ENCODE measurements at regions not wholly inside any gene's neighbourhood (a gene's known extent, or its start where the extent isn't known, plus 50 kb on each side); places are given as distances from the start of the nearest gene placed in this dataset.
A peak's percentile ranks its signal among the peaks of the same experiment; 100 is the strongest.

DNA sequence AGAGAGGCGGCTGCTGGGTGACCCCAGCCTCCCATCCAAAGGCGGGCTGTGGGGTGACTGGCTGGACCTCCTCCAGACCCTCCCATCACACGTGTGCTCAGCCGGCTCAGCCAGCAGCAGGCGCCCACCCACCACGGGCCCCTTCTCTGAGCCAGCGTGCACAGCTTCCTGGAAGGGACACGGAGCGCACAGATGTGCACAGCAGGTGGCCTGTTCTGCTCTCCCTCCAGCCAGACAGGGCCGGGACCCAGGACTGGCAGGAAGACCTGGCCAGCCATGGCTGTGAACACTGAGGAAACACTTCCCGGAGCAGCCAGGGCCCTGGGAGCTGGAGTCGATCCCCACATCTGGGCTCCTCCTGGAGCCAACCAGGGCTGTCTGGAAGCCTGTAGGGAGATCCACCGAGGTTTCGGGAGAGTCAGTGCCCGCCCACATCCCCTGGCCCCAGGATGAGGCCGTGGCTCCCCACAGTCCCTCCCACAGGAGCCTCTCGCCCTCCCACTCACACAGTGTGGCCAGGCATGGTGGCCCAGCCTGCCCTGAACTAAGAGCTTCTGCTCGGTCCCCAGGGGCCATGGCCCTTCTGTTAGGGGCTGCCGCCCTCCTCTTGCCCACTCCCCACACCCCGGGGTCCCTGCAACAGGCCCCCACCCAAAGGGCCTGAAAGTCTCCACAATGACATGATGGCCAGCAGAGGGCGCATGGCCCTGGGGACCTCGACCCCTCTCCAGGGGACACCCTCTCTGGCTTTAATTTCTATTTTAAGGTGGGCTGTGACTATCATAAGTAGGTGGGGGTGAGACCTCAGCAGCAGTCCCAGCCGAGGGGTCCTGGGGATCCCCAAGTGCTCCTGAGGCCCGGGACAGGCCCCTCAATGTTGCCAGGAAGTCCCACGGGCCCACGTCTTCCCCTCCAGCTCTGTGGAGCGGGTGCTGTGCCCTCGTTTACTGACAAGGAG, 90.6 kb upstream of the FGF3 start:
- peak in 1 of 2 experiments; percentile 68; a peak in 3 of 6 replicates for ATAC-seq
- H3K4me1 ChIP-seq, result peaks cover 20% of the 10 kb centered on the region
- no peak for FAIRE-seq

DNA sequence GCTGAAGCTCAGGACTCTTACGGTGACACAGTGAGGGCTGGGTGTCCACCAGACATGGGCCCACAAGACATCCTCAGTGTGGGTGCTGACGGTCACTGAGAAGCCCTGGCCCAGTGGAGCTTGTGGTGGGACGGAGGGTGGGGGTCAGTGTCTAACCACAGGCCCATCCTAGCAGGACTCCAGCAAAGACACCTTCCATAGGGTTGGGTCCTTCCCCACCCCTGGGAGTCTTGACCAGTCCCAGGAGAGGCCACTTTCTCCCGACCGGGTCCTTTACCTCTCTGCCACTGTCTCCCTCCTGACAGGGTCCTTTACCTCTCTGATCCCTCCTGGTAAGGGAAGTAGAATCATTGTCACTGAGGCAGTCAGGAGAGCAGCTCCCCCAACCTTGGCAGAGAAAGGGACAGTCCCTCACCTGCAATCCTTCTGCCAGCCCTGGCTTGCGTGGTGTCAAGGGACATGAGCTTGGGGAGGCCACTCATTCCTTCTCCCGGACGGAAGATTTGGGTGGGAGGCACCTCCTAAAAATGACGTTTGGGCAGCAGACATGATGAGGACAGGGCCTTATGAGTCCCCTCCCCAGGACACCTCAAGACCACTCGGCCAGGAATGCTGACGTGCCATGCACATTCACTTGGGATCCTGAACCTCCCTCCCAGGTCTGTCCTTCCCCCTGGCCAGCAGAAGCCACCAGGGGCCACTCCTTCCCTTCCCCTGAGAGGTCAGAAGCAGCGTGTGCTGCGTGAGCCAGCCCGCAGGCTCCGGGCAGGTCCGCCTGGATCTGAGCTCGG, 91.5 kb upstream of the FGF3 start:
- no peak for DNase-seq (ENCODE audit: low read depth in 1 of 2, low spot score in 1 of 2)
- ChIA-PET CTCF (interaction anchor here (0.7 to 10.5 kb wide), 44 partner anchors 9 to 459 kb away, joined by 3 to 233 read pairs (median 4); partner anchors contain the start of genes FADD and FGF19), POLR2A (no interaction called here)
- H3K4me2 ChIP-seq, result no peak overlapping the region
- no peak overlapping the region for H3K4me3 ChIP-seq
- no peaks in the 10 kb centered on the region for H3K9me3 ChIP-seq
- no peak overlapping the region; a peak in 1 of 6 replicates for H3K27ac ChIP-seq
- FAIRE-seq, result no peak
- ATAC-seq, result 0 out of 6 replicates have a peak, but pooled peaks of 1 of the 2 experiments have one; percentile 4
- H3K4me1 ChIP-seq, result peaks cover 20% of the 10 kb centered on the region
- WGBS (ENCODE audit: missing lambda C conversion rate), result 74% methylated on average over 14 of the region's 17 CpGs
- TF ChIP-seq EHF (CRISPR knock-in tag; IDR thresholded peaks at IDR 0.05) (no peak), EHMT2 (IDR thresholded peaks at IDR 0.05; ENCODE audit: low read depth) (no peak), HEYL (CRISPR knock-in tag; IDR thresholded peaks at IDR 0.05) (no peak), POLR2A (IDR thresholded peaks at IDR 0.05; ENCODE audit: low read length) (no peak), ESRRA (IDR thresholded peaks at IDR 0.05; ENCODE audit: borderline replicate concordance, low read length) (no peak), CHD2 (IDR thresholded peaks at IDR 0.05; ENCODE audit: low read length, partially characterized antibody) (no peak), TFCP2L1 (CRISPR knock-in tag; IDR thresholded peaks at IDR 0.05) (no peak), CHD4 (IDR thresholded peaks at IDR 0.05; ENCODE audit: borderline replicate concordance) (no peak), KDM5A (IDR thresholded peaks at IDR 0.05) (no peak)
- TF ChIP-seq, protein P1, sequence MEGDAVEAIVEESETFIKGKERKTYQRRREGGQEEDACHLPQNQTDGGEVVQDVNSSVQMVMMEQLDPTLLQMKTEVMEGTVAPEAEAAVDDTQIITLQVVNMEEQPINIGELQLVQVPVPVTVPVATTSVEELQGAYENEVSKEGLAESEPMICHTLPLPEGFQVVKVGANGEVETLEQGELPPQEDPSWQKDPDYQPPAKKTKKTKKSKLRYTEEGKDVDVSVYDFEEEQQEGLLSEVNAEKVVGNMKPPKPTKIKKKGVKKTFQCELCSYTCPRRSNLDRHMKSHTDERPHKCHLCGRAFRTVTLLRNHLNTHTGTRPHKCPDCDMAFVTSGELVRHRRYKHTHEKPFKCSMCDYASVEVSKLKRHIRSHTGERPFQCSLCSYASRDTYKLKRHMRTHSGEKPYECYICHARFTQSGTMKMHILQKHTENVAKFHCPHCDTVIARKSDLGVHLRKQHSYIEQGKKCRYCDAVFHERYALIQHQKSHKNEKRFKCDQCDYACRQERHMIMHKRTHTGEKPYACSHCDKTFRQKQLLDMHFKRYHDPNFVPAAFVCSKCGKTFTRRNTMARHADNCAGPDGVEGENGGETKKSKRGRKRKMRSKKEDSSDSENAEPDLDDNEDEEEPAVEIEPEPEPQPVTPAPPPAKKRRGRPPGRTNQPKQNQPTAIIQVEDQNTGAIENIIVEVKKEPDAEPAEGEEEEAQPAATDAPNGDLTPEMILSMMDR (IDR thresholded peaks at IDR 0.05), result no peak
- TF ChIP-seq, protein P2, sequence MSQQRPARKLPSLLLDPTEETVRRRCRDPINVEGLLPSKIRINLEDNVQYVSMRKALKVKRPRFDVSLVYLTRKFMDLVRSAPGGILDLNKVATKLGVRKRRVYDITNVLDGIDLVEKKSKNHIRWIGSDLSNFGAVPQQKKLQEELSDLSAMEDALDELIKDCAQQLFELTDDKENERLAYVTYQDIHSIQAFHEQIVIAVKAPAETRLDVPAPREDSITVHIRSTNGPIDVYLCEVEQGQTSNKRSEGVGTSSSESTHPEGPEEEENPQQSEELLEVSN (IDR thresholded peaks at IDR 0.05; ENCODE audit: borderline replicate concordance, low read depth), result no peak
- TF ChIP-seq, protein P3, sequence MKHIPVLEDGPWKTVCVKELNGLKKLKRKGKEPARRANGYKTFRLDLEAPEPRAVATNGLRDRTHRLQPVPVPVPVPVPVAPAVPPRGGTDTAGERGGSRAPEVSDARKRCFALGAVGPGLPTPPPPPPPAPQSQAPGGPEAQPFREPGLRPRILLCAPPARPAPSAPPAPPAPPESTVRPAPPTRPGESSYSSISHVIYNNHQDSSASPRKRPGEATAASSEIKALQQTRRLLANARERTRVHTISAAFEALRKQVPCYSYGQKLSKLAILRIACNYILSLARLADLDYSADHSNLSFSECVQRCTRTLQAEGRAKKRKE (CRISPR knock-in tag; IDR thresholded peaks at IDR 0.05; ENCODE audit: low read depth), result no peak

More for the DNA sequence above, 90.6 kb upstream of the FGF3 start:
- CTCF ChIA-PET, result interaction anchor here (0.6 to 10.5 kb wide), 55 partner anchors 8 to 460 kb away, joined by 3 to 233 read pairs (median 4); partner anchors contain the start of genes FADD and FGF19
- Histone ChIP-seq H3K4me2 (no peak overlapping the region), H3K4me3 (no peak overlapping the region), H3K9me3 (no peaks in the 10 kb centered on the region), H3K27ac (peak overlapping the region in 1 of 2 experiments; percentile 23; a peak in 1 of 6 replicates)
- WGBS (ENCODE audit: missing lambda C conversion rate), result 33% methylated on average over 11 of the region's 28 CpGs
- POLR2A ChIA-PET, result no interaction called here
- TF ChIP-seq SMC3 (IDR thresholded peaks at IDR 0.05) (peak; percentile 65), FOSL2 (IDR thresholded peaks at IDR 0.05) (no peak), FOSL2 (CRISPR knock-in tag; IDR thresholded peaks at IDR 0.05) (no peak), ESRRA (IDR thresholded peaks at IDR 0.05; ENCODE audit: borderline replicate concordance, low read length) (no peak), EHF (CRISPR knock-in tag; IDR thresholded peaks at IDR 0.05) (no peak), ZNF302 (CRISPR knock-in tag; IDR thresholded peaks at IDR 0.05) (no peak), RAD21 (conservative IDR thresholded peaks at IDR 0.05 in 1 of 2, IDR thresholded peaks at IDR 0.05 in 1 of 2) (peak; percentile 32; a peak in 3 of 5 replicates), HOXB5 (CRISPR knock-in tag; IDR thresholded peaks at IDR 0.05) (no peak), HOXA7 (CRISPR knock-in tag; IDR thresholded peaks at IDR 0.05) (no peak), CHD4 (IDR thresholded peaks at IDR 0.05; ENCODE audit: borderline replicate concordance) (no peak), POLR2A (IDR thresholded peaks at IDR 0.05; ENCODE audit: low read length) (no peak)
- TF ChIP-seq, protein P4, sequence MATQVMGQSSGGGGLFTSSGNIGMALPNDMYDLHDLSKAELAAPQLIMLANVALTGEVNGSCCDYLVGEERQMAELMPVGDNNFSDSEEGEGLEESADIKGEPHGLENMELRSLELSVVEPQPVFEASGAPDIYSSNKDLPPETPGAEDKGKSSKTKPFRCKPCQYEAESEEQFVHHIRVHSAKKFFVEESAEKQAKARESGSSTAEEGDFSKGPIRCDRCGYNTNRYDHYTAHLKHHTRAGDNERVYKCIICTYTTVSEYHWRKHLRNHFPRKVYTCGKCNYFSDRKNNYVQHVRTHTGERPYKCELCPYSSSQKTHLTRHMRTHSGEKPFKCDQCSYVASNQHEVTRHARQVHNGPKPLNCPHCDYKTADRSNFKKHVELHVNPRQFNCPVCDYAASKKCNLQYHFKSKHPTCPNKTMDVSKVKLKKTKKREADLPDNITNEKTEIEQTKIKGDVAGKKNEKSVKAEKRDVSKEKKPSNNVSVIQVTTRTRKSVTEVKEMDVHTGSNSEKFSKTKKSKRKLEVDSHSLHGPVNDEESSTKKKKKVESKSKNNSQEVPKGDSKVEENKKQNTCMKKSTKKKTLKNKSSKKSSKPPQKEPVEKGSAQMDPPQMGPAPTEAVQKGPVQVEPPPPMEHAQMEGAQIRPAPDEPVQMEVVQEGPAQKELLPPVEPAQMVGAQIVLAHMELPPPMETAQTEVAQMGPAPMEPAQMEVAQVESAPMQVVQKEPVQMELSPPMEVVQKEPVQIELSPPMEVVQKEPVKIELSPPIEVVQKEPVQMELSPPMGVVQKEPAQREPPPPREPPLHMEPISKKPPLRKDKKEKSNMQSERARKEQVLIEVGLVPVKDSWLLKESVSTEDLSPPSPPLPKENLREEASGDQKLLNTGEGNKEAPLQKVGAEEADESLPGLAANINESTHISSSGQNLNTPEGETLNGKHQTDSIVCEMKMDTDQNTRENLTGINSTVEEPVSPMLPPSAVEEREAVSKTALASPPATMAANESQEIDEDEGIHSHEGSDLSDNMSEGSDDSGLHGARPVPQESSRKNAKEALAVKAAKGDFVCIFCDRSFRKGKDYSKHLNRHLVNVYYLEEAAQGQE (IDR thresholded peaks at IDR 0.05), result no peak
- TF ChIP-seq, protein P1 (IDR thresholded peaks at IDR 0.05), result peak; percentile 84
- TF ChIP-seq, protein P5, sequence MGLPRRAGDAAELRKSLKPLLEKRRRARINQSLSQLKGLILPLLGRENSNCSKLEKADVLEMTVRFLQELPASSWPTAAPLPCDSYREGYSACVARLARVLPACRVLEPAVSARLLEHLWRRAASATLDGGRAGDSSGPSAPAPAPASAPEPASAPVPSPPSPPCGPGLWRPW (IDR thresholded peaks at IDR 0.05), result no peak
- TF ChIP-seq, protein P6, sequence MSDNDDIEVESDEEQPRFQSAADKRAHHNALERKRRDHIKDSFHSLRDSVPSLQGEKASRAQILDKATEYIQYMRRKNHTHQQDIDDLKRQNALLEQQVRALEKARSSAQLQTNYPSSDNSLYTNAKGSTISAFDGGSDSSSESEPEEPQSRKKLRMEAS (IDR thresholded peaks at IDR 0.05), result no peak
- DNase-seq (ENCODE audit: low read depth in 1 of 2, low spot score in 1 of 2), result no peak

Data from A549 (cell line).